Neural cell (in vitro differentiated cells): ENCODE measurements at regions not wholly inside any gene's neighbourhood (a gene's known extent, or its start where the extent isn't known, plus 50 kb on each side); places are given as distances from the start of the nearest gene placed in this dataset.
"Not testable (repeated sequence)": the region's sequence is repeated elsewhere in the genome, so short reads cannot be mapped to it uniquely, and the experiment has no call there.

Experiments
- H2AFZ ChIP-seq: fragments of 200-600, 300-800 bp; sonication (generic), shearing (Covaris generic); 2 replicates; pipeline ENCODE4 v1.6.0; 2014; ENCODE audit warnings: low read depth, mild to moderate bottlenecking, antibody characterized with exemption, low read length, moderate library complexity
- H3F3A ChIP-seq: fragments of 200-600 bp; shearing (Covaris generic); 2 replicates; pipeline ENCODE4 v1.6.1; 2016; ENCODE audit warnings: mild to moderate bottlenecking, moderate library complexity, mixed read lengths, antibody characterized with exemption, low read length; ENCODE audit not compliant: insufficient read depth, poor library complexity, severe bottlenecking
- H3K27ac ChIP-seq: fragments of 200-600, 300-800 bp; sonication (generic), shearing (Covaris generic); 2 replicates; pipeline ENCODE4 v1.5.1; 2014; ENCODE audit warnings: mild to moderate bottlenecking, low read length, moderate library complexity
- H3K27me3 ChIP-seq: fragments of 300-800, 200-600 bp; sonication (generic), shearing (Covaris generic); 2 replicates; pipeline ENCODE4 v1.6.0; 2014; ENCODE audit warnings: mild to moderate bottlenecking, low read depth, low read length, moderate library complexity; ENCODE audit not compliant: insufficient read depth
- H3K36me3 ChIP-seq: fragments of 300-800, 200-600 bp; sonication (generic), shearing (Covaris generic); 2 replicates; pipeline ENCODE4 v1.5.1; 2014; ENCODE audit warnings: mild to moderate bottlenecking, antibody characterized with exemption, low read length, moderate library complexity; ENCODE audit not compliant: insufficient read depth
- H3K4me2 ChIP-seq: fragments of 300-800, 200-600 bp; sonication (generic), shearing (Covaris generic); 2 replicates; pipeline ENCODE4 v1.6.0; 2014; ENCODE audit warnings: mild to moderate bottlenecking, low read length
- H3K4me3 ChIP-seq: fragments of 300-800, 200-600 bp; sonication (generic), shearing (Covaris generic); 2 replicates; pipeline ENCODE4 v1.5.1; 2014; ENCODE audit warnings: mild to moderate bottlenecking, low read length, moderate library complexity
- H3K79me2 ChIP-seq: fragments of 200-600 bp; shearing (Covaris generic); replicated peaks from 2 replicates; pipeline ENCODE4 v1.6.0; 2014; ENCODE audit warnings: mild to moderate bottlenecking, low read length, moderate library complexity; ENCODE audit not compliant: insufficient read depth
- H3K9ac ChIP-seq: fragments of 300-800, 200-600 bp; sonication (generic), shearing (Covaris generic); 2 replicates; pipeline ENCODE4 v1.6.1; 2016; ENCODE audit warnings: mild to moderate bottlenecking, low read length, mixed read lengths
- H3K9me2 ChIP-seq: fragments of 200-600 bp; shearing (Covaris generic); 2 replicates; pipeline ENCODE4 v1.6.1; 2016; ENCODE audit warnings: mild to moderate bottlenecking, low read length, mixed read lengths; ENCODE audit not compliant: insufficient read depth
- H3K9me3 ChIP-seq: fragments of 200-600, 300-800 bp; sonication (generic), shearing (Covaris generic); 2 replicates; pipeline ENCODE4 v1.6.1; 2016; ENCODE audit warnings: mild to moderate bottlenecking, mixed run types, low read length, moderate library complexity, mixed read lengths
- H4K20me1 ChIP-seq: fragments of 200-600 bp; shearing (Covaris generic); 2 replicates; pipeline ENCODE4 v1.6.1; 2016; ENCODE audit warnings: mild to moderate bottlenecking, mixed run types; ENCODE audit not compliant: insufficient read depth
- EP300 ChIP-seq: fragments of 450-650 bp; conservative IDR thresholded peaks from 2 replicates; pipeline ENCODE4 v1.6.1; 2014; ENCODE audit warnings: antibody characterized with exemption, mild to moderate bottlenecking, moderate library complexity; ENCODE audit not compliant: poor library complexity, severe bottlenecking
- EZH2 ChIP-seq: fragments of 200-600, 300-800 bp; shearing (Covaris generic), sonication (generic); IDR thresholded peaks from 2 replicates; pipeline ENCODE4 v1.6.1; 2014; ENCODE audit warnings: antibody characterized with exemption, low read length, borderline replicate concordance, mild to moderate bottlenecking; ENCODE audit not compliant: insufficient read depth, poor library complexity, severe bottlenecking
- MXI1 ChIP-seq: fragments of 450-650 bp; conservative IDR thresholded peaks from 2 replicates; pipeline ENCODE4 v1.6.1; 2014; ENCODE audit warnings: antibody characterized with exemption, mild to moderate bottlenecking; ENCODE audit not compliant: poor library complexity, severe bottlenecking
- POLR2AphosphoS5 ChIP-seq: IDR thresholded peaks from 2 replicates; pipeline ENCODE4 v1.6.1; 2012
- RAD21 ChIP-seq: fragments of 450-650 bp; conservative IDR thresholded peaks from 2 replicates; pipeline ENCODE4 v1.6.1; 2014; ENCODE audit warnings: antibody characterized with exemption, mild to moderate bottlenecking, moderate library complexity
- REST ChIP-seq: IDR thresholded peaks from 2 replicates; pipeline ENCODE4 v1.6.1; 2012; ENCODE audit warnings: borderline replicate concordance
- SMC3 ChIP-seq: fragments of 450-650 bp; conservative IDR thresholded peaks from 2 replicates; pipeline ENCODE4 v1.6.1; 2014; ENCODE audit warnings: antibody characterized with exemption, mild to moderate bottlenecking, moderate library complexity; ENCODE audit not compliant: poor library complexity
- TAF1 ChIP-seq: IDR thresholded peaks from 2 replicates; pipeline ENCODE4 v1.6.1; 2012; ENCODE audit warnings: low read depth
- TF ChIP-seq, protein P1 (sequence below): fragments of 450-650 bp; IDR thresholded peaks from 2 replicates; pipeline ENCODE4 v1.5.1; 2014; ENCODE audit warnings: antibody characterized with exemption, mild to moderate bottlenecking, moderate library complexity; ENCODE audit not compliant: poor library complexity, severe bottlenecking

DNA sequence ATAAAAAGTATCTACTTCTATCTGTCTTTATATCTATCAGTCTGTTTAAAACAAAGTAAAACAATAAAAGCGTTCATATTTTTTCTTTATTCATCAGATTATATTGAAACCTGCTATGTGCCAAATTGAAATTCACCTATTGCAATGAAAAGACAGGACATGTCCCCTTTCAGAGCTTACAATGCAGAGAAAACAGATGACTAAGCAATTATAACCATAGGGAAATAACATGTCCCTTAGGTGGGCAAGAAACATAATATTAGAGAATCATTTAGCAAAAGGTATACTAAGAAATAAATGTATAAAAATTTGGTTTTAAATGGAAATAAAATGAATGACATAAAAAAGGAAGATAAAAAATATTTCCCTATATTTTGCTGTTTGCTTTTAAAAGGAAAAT is 1421.3 kb downstream of the FSCB start:
- H3K27me3 ChIP-seq: no peaks in the 10 kb centered on the region
- H3K9me3 ChIP-seq: no peaks in the 10 kb centered on the region
- TF ChIP-seq EZH2: no peak
- TF ChIP-seq REST: no peak
- no peak for TF ChIP-seq EP300
- TF ChIP-seq, protein P1, sequence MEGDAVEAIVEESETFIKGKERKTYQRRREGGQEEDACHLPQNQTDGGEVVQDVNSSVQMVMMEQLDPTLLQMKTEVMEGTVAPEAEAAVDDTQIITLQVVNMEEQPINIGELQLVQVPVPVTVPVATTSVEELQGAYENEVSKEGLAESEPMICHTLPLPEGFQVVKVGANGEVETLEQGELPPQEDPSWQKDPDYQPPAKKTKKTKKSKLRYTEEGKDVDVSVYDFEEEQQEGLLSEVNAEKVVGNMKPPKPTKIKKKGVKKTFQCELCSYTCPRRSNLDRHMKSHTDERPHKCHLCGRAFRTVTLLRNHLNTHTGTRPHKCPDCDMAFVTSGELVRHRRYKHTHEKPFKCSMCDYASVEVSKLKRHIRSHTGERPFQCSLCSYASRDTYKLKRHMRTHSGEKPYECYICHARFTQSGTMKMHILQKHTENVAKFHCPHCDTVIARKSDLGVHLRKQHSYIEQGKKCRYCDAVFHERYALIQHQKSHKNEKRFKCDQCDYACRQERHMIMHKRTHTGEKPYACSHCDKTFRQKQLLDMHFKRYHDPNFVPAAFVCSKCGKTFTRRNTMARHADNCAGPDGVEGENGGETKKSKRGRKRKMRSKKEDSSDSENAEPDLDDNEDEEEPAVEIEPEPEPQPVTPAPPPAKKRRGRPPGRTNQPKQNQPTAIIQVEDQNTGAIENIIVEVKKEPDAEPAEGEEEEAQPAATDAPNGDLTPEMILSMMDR: no peak
- no peaks in the 10 kb centered on the region for H3K79me2 ChIP-seq
- no peak overlapping the region for H3K27ac ChIP-seq
- no peak overlapping the region for H3K4me3 ChIP-seq
- no peaks in the 10 kb centered on the region for H3K9me2 ChIP-seq
- H4K20me1 ChIP-seq: no peaks in the 10 kb centered on the region
- no peak overlapping the region for H3K4me2 ChIP-seq
- no peaks in the 10 kb centered on the region for H3F3A ChIP-seq
- H2AFZ ChIP-seq: no peak overlapping the region
- no peaks in the 10 kb centered on the region for H3K36me3 ChIP-seq
- no peak overlapping the region for H3K9ac ChIP-seq

DNA sequence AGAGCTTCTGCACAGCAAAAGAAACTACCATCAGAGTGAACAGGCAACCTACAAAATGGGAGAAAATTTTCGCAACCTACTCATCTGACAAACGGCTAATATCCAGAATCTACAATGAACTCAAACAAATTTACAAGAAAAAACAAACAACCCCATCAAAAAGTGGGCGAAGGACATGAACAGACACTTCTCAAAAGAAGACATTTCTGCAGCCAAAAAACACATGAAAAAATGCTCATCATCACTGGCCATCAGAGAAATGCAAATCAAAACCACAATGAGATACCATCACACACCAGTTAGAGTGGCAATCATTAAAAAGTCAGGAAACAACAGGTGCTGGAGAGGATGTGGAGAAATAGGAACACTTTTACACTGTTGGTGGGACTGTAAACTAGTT is 1439.7 kb downstream of the FSCB start:
- H4K20me1 ChIP-seq, H2AFZ ChIP-seq, H3K36me3 ChIP-seq, H3K27me3 ChIP-seq, H3K4me3 ChIP-seq, H3K9me3 ChIP-seq, H3K79me2 ChIP-seq, H3K27ac ChIP-seq, H3F3A ChIP-seq, H3K4me2 ChIP-seq, H3K9me2 ChIP-seq, H3K9ac ChIP-seq: not testable (repeated sequence)

DNA sequence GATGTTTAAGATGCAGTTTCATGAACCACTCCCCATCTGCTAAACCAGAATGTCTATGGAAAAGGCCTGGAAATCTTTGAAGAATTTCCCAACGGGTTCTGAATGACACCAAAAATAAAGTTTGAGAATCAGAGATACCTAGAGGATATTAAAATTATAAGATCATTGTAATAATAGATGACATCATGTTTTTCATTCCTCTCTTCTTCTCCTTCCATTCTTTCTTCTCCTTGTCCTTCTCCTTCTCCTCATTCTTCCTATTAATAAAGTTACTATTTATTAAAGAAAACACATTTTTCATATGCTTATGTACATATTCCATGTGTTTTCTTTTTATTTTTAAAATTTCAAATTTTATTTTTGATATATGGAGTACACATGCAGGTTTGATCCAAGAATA is 1449.4 kb downstream of the LRFN5 start:
- H3K27me3 ChIP-seq: no peaks in the 10 kb centered on the region
- TF ChIP-seq, protein P1: no peak
- TF ChIP-seq RAD21: no peak
- TF ChIP-seq REST: no peak
- no peak for TF ChIP-seq EP300
- TF ChIP-seq MXI1: no peak
- TF ChIP-seq TAF1: no peak
- TF ChIP-seq POLR2AphosphoS5: no peak
- TF ChIP-seq EZH2: no peak
- TF ChIP-seq SMC3: no peak
- no peaks in the 10 kb centered on the region for H3K79me2 ChIP-seq
- no peak overlapping the region for H3K4me2 ChIP-seq
- no peak overlapping the region for H3K9ac ChIP-seq
- H3F3A ChIP-seq: no peaks in the 10 kb centered on the region
- H3K9me2 ChIP-seq: no peaks in the 10 kb centered on the region
- no peaks in the 10 kb centered on the region for H4K20me1 ChIP-seq
- no peaks in the 10 kb centered on the region for H3K36me3 ChIP-seq
- no peak overlapping the region for H3K27ac ChIP-seq
- H3K9me3 ChIP-seq: no peaks in the 10 kb centered on the region
- H2AFZ ChIP-seq: no peak overlapping the region
- no peak overlapping the region for H3K4me3 ChIP-seq
